AG04450 (cell line): ENCODE measurements at regions not wholly inside any gene's neighbourhood (a gene's known extent, or its start where the extent isn't known, plus 50 kb on each side); places are given as distances from the start of the nearest gene placed in this dataset.

Source experiments
- CTCF ChIA-PET: fragments of 300-600, 350-600 bp; formaldehyde crosslinking; extraction: SDS; loops from one replicate; lab custom pipeline; 2022; ENCODE audit warnings: antibody characterized with exemption, inconsistent platforms; lab: Charles Lee
- POLR2A ChIA-PET: fragments of 350-600 bp; formaldehyde crosslinking; extraction: SDS; loops from one replicate; lab custom pipeline; 2021; ENCODE audit warnings: antibody characterized with exemption, inconsistent platforms; lab: Yijun Ruan, JAX
- DNase-seq: peaks from one replicate; pipeline ENCODE4 v3.0.0-alpha.2; 2011; ENCODE audit warnings: low read depth, low spot score
- H3K27ac ChIP-seq: one replicate; pipeline ENCODE4 v1.5.1; 2012; ENCODE audit warnings: low read depth, low read length, control low read depth
- H3K27me3 ChIP-seq: one replicate; pipeline ENCODE4 v1.6.0; 2012; ENCODE audit warnings: low read length; ENCODE audit not compliant: control insufficient read depth, insufficient read depth
- H3K4me3 ChIP-seq: 2 replicates; pipeline ENCODE4 v1.5.1; 2011; ENCODE audit warnings: mild to moderate bottlenecking, low read depth, low read length, control low read depth
- H3K9me3 ChIP-seq: 2 replicates; pipeline ENCODE4 v1.5.1; 2012; ENCODE audit warnings: low read length; ENCODE audit not compliant: control insufficient read depth, insufficient read depth
- TF ChIP-seq, protein P1 (sequence below): IDR thresholded peaks from 2 replicates; pipeline ENCODE4 v1.5.1; 2011; ENCODE audit warnings: low read depth, low read length, control low read depth, inconsistent platforms

DNA sequence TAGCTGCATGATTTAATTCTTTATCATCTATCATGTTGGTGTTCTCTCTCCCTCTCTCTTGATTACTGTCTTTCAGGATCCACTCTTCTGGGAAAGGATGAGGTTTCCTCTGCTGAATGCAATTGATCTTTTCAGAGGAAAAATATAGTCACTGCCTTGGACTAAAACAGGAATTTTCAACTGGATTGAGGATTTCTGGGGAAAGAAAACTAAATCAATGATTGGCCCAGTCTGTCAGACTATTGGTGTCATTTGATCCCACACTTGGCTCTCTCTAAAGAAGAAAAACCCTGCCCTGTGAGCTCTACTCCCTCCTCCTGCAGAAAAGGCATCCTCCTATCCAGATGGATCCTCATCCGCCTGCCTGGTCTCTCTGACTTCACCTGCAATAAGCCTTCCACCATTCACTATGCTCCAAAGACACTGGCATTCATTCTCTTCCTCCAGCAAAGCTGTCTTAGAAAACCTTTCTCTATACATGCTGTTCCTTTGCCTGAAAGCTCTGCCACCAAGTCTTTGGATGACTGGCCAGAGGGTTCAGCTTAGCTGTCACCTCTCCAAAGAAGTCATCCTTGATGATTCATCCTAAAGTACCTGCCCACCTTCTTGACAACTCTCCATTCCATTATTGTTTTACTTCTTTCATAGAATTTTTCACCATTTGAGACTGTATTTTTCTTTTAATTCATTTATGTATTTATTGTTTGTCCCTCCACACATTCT, 127.7 kb upstream of the CAND1 start:
- Histone ChIP-seq H3K27ac (no peak overlapping the region), H3K9me3 (no peaks in the 10 kb centered on the region), H3K27me3 (no peaks in the 10 kb centered on the region), H3K4me3 (no peak overlapping the region)
- CTCF ChIA-PET = interaction anchor here (1.1 kb wide), 1 partner anchor 19 kb away, joined by 3 read pairs; no protein-coding TSS in a partner anchor
- DNase-seq = no peak
- TF ChIP-seq, protein P1, sequence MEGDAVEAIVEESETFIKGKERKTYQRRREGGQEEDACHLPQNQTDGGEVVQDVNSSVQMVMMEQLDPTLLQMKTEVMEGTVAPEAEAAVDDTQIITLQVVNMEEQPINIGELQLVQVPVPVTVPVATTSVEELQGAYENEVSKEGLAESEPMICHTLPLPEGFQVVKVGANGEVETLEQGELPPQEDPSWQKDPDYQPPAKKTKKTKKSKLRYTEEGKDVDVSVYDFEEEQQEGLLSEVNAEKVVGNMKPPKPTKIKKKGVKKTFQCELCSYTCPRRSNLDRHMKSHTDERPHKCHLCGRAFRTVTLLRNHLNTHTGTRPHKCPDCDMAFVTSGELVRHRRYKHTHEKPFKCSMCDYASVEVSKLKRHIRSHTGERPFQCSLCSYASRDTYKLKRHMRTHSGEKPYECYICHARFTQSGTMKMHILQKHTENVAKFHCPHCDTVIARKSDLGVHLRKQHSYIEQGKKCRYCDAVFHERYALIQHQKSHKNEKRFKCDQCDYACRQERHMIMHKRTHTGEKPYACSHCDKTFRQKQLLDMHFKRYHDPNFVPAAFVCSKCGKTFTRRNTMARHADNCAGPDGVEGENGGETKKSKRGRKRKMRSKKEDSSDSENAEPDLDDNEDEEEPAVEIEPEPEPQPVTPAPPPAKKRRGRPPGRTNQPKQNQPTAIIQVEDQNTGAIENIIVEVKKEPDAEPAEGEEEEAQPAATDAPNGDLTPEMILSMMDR = no peak
- POLR2A ChIA-PET = no interaction called here

DNA sequence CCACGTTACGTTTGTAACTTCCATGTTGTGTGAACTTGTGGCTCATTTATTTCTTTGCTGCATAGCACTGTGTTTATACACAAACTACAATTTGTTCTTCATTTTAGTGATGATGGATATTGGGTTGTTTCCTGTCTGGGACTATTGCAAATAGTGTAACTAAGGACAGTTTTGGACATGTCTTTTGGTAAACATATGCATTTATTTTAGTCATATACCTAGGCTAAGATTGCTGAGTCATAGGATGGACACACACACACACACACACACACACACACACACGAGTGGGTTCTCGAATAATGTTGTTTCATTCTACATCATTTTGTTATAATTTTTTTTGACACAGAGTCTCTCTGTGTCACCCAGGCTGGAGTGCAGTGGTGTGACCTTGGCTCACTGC, 123.5 kb upstream of the CAND1 start:
- ChIA-PET CTCF (no interaction called here), POLR2A (no interaction called here)
- H3K4me3 ChIP-seq = no peak overlapping the region
- TF ChIP-seq, protein P1 = no peak
- DNase-seq = no peak
- no peaks in the 10 kb centered on the region for H3K9me3 ChIP-seq
- no peak overlapping the region for H3K27ac ChIP-seq
- no peaks in the 10 kb centered on the region for H3K27me3 ChIP-seq

DNA sequence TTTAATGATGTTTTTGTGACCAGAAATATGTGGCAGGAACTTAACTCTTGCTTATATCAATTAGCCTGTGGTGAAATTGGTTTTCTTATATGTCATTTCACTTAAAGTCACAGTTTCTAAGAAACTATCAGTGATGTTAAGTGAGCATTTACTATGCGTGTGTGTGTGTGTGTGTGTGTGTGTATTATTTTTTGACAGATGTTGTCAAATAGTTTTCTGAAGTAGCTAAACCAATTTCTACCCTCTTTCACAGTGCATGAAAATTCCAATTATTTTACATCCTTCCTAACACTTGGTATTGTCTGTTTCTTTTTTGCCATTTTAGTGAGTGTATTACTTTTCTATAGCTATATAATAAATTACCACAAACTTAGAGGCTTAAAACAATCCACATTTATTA, 122.1 kb upstream of the CAND1 start:
- Histone ChIP-seq H3K27ac (no peak overlapping the region), H3K9me3 (no peaks in the 10 kb centered on the region), H3K27me3 (no peaks in the 10 kb centered on the region), H3K4me3 (no peak overlapping the region)
- ChIA-PET CTCF (interaction anchor here (1.3 kb wide), 1 partner anchor 14 kb away, joined by 5 read pairs; no protein-coding TSS in a partner anchor), POLR2A (no interaction called here)
- TF ChIP-seq, protein P1 = no peak
- no peak for DNase-seq

DNA sequence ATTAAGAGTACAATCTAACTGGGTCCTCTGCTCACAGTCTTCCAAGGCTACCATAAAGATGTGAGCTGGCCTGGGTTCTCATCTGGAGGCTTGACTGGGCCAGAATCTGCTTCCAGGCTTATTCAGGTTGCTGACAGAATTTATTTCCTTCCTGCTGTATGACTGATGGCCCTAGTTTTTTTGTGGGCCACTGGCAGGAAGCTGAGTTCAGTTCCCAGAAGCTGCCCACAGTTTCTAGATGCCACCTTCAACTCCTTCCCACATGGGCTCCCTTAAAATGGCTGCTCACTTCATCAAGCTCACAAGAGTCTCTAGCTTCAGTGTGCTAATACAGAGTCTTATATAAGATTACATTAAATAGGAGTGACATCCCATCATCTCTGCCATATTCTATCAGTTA, 121.7 kb upstream of the CAND1 start:
- TF ChIP-seq, protein P1 = no peak
- H3K9me3 ChIP-seq = no peaks in the 10 kb centered on the region
- H3K4me3 ChIP-seq = no peak overlapping the region
- POLR2A ChIA-PET = no interaction called here
- CTCF ChIA-PET = interaction anchor here (1.3 kb wide), 1 partner anchor 13 kb away, joined by 5 read pairs; no protein-coding TSS in a partner anchor
- no peak for DNase-seq
- H3K27ac ChIP-seq = no peak overlapping the region
- no peaks in the 10 kb centered on the region for H3K27me3 ChIP-seq

DNA sequence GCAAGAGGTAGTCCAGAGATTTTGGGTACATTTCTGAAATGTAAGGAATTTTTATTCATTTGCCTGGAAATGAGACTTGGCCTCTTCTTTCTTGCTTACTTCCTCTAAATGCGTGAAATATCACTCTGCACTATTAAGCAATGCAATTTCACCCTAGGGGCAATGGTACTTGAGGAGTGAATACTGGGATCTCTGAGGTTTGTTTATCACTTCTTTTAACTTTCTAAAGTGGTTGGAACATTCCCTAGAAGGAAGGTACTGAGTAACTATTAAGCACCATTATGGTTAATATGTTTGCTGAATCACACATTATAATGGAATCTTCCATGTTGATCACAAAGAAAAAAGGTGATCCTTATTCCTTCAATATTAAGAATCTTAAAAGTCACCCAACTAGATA, 120.9 kb upstream of the CAND1 start:
- Histone ChIP-seq H3K27me3 (no peaks in the 10 kb centered on the region), H3K27ac (no peak overlapping the region), H3K4me3 (no peak overlapping the region), H3K9me3 (no peaks in the 10 kb centered on the region)
- CTCF ChIA-PET = interaction anchor here (2.8 kb wide), 1 partner anchor 13 kb away, joined by 15 read pairs; no protein-coding TSS in a partner anchor
- POLR2A ChIA-PET = no interaction called here
- TF ChIP-seq, protein P1 = no peak
- no peak for DNase-seq
